ENCODE measurements at regions not wholly inside any gene's neighbourhood (a gene's known extent, or its start where the extent isn't known, plus 50 kb on each side); places are given as distances from the start of the nearest gene placed in this dataset.

DNA sequence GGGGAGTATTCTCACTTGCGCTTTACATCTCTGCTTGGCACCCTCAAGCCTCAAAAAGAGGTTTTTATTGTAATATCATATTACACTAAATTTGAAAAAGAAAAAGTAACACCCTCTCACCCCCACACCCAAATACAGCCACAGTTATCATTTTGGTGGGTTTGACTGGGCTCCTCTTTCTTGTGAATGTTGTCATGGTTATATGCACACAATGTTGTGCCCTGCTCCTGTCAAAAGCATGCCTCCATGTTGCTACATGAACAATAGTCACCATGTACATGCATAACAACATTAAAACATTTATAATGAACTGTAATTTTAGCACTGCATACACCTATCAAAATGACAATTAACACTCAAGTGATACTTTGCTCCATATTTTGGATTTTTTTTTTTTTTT lies 100.2 kb downstream of the BCL2L11 start:
- TF ChIP-seq, protein P1, sequence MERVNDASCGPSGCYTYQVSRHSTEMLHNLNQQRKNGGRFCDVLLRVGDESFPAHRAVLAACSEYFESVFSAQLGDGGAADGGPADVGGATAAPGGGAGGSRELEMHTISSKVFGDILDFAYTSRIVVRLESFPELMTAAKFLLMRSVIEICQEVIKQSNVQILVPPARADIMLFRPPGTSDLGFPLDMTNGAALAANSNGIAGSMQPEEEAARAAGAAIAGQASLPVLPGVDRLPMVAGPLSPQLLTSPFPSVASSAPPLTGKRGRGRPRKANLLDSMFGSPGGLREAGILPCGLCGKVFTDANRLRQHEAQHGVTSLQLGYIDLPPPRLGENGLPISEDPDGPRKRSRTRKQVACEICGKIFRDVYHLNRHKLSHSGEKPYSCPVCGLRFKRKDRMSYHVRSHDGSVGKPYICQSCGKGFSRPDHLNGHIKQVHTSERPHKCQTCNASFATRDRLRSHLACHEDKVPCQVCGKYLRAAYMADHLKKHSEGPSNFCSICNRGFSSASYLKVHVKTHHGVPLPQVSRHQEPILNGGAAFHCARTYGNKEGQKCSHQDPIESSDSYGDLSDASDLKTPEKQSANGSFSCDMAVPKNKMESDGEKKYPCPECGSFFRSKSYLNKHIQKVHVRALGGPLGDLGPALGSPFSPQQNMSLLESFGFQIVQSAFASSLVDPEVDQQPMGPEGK (CRISPR knock-in tag; IDR thresholded peaks at IDR 0.05; ENCODE audit: borderline replicate concordance) = no peak
- TF ChIP-seq ZNF565 (CRISPR knock-in tag; conservative IDR thresholded peaks at IDR 0.05; ENCODE audit: low read depth) (no peak), TSHZ2 (CRISPR knock-in tag; IDR thresholded peaks at IDR 0.05) (no peak), ZFP3 (CRISPR knock-in tag; IDR thresholded peaks at IDR 0.05) (no peak), ZFP30 (CRISPR knock-in tag; IDR thresholded peaks at IDR 0.05) (no peak), ARNTL (CRISPR knock-in tag; IDR thresholded peaks at IDR 0.05; ENCODE audit: borderline replicate concordance, low read depth) (no peak), BACH2 (CRISPR knock-in tag; IDR thresholded peaks at IDR 0.05; ENCODE audit: borderline replicate concordance) (no peak), TCF4 (CRISPR knock-in tag; IDR thresholded peaks at IDR 0.05; ENCODE audit: borderline replicate concordance) (no peak), ESRRG (CRISPR knock-in tag; IDR thresholded peaks at IDR 0.05) (no peak)
- TF ChIP-seq, protein P2, sequence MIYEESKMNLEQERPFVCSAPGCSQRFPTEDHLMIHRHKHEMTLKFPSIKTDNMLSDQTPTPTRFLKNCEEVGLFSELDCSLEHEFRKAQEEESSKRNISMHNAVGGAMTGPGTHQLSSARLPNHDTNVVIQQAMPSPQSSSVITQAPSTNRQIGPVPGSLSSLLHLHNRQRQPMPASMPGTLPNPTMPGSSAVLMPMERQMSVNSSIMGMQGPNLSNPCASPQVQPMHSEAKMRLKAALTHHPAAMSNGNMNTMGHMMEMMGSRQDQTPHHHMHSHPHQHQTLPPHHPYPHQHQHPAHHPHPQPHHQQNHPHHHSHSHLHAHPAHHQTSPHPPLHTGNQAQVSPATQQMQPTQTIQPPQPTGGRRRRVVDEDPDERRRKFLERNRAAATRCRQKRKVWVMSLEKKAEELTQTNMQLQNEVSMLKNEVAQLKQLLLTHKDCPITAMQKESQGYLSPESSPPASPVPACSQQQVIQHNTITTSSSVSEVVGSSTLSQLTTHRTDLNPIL (CRISPR knock-in tag; IDR thresholded peaks at IDR 0.05; ENCODE audit: low read depth) = no peak

Measured in SK-N-SH treated with all-trans-retinoic acid at 6 μM for 48 hours (cell line).